Germinal center (tissue), 1 donor: ENCODE measurements at regions not wholly inside any gene's neighbourhood (a gene's known extent, or its start where the extent isn't known, plus 50 kb on each side); places are given as distances from the start of the nearest gene placed in this dataset.

ENCODE experiments used
- DNase-seq: peaks from one replicate; pipeline ENCODE4 v3.0.0; 2012; ENCODE audit warnings: mixed read lengths, low spot score

DNA sequence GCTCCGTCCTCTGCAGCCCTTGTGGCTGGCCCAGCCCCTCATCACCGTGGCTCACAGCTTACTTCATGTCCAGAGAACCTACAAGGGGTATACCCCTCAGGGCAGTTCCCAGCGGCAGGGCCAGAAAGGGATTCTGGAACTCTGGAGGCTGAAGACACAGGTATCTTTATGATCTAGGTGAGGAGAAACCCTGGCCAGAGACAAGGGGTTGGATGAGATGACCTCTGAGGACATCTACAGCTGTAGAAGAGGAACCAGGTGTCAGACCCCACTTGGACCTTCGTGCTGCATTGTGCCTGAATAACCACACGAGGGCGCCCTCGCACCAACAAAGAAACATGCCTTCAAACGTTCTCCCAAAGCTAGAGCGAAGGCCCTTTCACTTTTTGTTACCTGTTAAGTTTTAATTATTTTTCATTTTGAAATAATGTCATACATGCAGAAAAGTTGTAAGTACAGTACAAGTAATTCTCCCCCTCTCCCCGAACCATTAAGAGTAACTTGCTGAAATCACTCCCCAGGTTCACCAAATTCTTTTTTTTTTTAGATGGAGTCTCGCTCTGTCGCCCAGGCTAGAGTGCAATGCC, 118.7 kb upstream of the SMAD3 start:
- DNase-seq: peak; percentile 80

- DNase-seq: no peak
These were observed 117.9 kb upstream of the SMAD3 start for GRCh38 chr15:66947471-66947870.

DNA sequence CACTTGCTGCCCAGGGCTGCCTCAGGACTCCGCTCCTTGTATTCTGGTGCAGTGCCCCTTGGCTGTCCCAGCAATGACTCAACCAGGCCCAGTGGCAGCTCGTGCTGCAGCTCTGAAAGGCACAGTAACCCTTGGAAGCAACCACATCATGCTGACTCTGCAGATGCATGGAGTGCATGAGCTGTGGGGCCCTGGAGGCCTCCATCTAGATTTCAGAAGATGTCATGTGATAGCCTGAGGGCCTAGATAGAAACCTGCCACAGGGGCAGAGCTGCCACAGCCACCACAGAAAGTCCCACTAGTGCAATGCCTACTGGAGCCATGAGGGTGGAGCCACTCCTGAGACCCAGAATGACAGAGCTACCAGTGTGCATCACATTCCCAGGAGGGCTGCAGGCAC, 117.1 kb upstream of the SMAD3 start:
- DNase-seq: no peak

GRCh38 chr15:66950114-66950513, 115.3 kb upstream of the SMAD3 start:
- no peak for DNase-seq

GRCh38 chr15:66951531-66952320, 113.7 kb upstream of the SMAD3 start:
- DNase-seq: no peak

DNA sequence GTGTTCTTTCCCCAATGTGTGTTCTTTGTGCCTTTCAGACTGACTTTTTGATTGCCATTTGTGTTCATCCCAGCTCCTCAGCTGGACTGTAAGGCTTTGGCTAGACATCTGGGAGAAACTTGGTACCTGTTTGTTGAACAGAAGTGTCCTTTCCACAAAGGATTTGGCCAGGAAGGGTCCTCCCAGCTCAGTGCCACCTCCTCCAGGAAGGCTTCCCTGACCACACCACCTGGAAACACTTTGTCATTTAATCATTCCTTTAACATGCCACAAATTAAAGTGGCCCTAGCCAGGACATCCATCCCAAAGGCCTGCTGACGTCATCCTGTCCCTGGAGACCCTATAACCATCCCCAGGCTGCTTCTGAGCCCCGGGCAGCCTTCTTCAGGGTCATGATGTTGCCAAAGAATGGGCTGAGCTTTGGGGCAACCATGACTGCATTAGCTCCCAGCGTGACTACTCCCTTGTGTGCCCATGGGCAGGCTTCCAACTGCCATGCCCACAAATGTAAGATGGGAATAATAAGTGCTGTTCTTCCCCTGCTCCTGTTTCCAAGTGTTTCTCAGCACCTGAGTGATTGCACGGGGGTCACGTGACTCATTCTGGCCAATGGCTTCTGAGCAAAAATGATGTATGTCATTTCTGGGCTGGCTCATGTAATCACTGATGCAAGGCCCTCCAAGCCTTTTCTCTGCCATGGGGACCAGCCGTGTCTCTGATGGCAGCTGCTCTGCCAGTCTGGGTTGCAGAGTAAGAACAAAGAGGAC, 112.5 kb upstream of the SMAD3 start:
- no peak for DNase-seq

DNA sequence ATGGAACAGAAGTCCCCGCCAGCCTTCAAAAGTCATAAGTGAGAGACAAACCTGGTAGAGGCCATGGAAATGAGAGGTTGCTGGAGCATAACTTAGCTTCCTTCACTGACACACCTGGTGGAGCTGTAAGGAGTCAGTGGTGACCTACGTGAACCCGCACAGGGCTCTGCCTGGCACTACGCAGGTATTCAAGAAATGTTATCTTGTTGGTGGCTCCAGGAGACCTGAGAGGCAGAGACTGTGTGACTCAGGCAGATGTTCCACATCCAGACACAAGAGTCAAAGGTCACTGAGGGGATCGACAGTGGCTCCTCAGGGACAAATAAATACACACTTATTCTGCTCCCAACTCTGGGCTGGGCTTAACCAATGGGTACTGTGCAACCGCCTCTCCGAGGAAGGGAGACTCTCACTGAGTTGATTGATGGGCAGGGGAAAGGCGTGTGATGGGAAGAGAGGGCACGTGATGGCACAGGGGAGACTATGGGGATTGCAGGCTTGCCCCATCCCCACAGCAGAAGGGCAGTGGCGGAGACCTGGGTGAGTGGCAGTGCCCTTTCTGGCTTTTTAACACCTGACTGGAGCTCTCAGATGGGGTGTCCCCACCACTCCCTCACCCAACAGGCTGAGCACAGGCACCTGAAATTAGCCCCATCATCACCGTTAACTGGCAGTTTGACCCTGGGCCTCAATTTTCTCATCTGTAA, 111.7 kb upstream of the SMAD3 start:
- DNase-seq: no peak

- DNase-seq: no peak
These were observed 110.8 kb upstream of the SMAD3 start for GRCh38 chr15:66954601-66955000.

GRCh38 chr15:66955001-66955516, 110.3 kb upstream of the SMAD3 start:
- DNase-seq: no peak

- DNase-seq: no peak
These were observed 109.4 kb upstream of the SMAD3 start for GRCh38 chr15:66955871-66956585.

DNA sequence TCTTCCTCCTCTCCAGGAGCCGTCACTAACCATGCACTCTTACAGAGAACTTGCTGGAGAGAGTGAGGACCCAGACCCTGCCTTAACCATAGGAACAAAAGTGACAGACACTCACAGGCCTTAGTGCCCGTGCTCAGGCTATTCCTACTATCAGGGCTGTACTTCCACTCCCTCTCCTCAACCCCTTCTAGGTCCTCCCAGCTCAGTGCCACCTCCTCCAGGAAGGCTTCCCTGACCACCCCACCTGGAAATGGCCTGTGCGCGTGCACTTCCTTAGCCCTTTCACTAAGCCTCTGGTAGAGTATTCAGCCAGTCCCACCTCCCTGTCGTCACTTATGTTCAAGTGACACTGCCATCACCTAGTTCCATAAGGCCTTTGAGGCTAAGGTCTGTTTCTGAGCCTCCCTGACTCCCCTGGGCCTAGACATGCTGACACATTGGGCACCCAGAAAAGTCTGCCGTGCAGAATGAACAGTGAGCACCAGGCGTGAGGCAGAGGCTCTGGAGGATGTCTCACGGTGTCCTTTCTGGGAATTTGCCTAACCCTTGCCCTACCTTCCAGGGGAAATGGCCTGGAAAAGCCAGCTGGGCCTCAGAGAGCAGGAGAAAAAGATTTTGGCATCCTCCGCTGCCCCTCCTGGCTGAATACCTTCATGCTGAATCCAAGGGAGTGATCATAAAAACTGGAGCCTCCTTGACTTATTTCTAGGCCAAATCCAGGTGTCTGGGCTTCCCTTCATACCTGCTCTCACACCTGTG, 108.6 kb upstream of the SMAD3 start:
- DNase-seq: no peak

DNA sequence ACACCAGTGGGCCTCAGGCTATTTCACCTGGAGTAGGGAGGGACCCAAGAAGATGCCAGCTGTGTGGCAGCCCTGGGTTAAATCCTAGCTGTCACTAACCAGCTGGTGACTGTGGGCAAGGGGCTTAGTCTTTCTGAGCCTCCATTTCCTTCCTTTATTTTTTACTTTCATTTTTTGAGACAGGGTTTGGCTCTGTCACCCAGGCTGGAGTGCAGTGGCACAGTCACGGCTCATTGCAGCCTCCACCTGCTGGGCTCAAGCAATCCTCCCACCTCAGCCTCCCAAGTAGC, 108.0 kb upstream of the SMAD3 start:
- no peak for DNase-seq

DNA sequence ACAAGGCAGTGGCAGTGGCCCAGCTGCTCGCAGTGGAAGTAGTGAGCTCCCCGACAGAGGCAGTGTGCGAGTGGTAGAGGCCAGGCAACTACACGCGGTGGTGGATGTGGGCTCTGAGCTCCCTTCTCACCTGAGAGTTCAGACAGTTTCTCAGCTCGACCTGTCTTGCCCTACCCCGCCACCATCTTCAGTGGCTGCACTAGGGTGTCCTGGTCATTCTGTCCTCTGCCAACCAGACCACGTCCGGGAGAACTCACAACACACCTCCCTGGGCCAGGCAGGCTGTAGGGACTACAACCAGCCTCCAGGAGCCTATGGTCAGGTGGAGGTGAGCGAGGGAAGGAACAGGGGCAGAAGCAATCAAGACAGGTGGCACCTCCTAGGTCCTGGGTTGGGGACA, 106.3 kb upstream of the SMAD3 start:
- DNase-seq: no peak

- DNase-seq: no peak
These were observed 105.5 kb upstream of the SMAD3 start for GRCh38 chr15:66959875-66960274.

- DNase-seq: no peak
These were observed 104.9 kb upstream of the SMAD3 start for GRCh38 chr15:66960519-66960918.

DNA sequence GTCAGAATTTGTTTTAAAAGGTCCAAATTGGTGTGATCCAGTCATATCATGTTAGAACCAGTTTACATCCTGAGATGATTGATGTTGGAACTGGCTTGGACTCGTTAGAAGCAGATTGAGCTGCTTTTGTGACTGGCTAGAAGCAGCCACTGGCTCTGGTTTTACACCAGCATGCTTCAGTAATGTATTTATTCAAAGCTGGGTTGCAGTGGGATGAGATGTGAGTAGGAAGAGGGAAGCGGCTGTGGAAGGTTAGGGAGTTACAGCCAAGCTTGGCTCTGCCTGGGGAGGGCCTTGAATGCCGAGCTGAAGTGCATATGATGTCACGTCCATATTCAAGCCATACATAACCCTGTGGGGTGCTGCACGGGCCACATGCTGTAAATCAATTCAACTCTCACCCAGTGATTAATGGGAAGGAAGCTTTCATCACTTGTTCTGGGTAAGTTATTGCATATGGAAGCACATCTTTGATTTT, 104.0 kb upstream of the SMAD3 start:
- DNase-seq: no peak

- DNase-seq: no peak
These were observed 103.5 kb upstream of the SMAD3 start for GRCh38 chr15:66961901-66962300.

DNA sequence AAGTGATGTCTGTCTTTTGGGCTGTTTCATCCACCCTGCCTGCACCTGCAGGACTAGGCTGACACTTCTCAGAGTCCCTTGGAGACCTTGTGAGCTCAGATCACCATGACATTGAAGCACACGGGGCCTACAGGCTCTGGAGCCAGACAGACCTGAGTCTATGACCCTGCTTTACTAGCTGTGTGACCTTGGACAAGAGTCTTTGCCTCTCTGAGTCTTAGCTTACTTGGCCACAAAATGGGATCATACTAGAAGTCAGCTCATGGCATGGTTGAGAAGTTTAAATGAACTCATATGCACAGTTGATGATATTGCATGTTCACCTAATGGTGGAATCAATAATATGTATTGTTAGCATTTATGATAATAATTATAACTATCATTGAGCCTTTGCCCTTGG, 102.9 kb upstream of the SMAD3 start:
- DNase-seq: no peak

- DNase-seq: no peak
These were observed 102.3 kb upstream of the SMAD3 start for GRCh38 chr15:66963084-66963483.

GRCh38 chr15:66963710-66964109, 101.7 kb upstream of the SMAD3 start:
- no peak for DNase-seq
